ENCODE measurements at regions not wholly inside any gene's neighbourhood (a gene's known extent, or its start where the extent isn't known, plus 50 kb on each side); places are given as distances from the start of the nearest gene placed in this dataset.

- no peak for TF ChIP-seq POLR2AphosphoS5 (IDR thresholded peaks at IDR 0.05; ENCODE audit: low read depth, low read length)
- no peak for TF ChIP-seq TAF1 (IDR thresholded peaks at IDR 0.05; ENCODE audit: borderline replicate concordance, insufficient read depth, low read length)
- TF ChIP-seq REST (IDR thresholded peaks at IDR 0.05; ENCODE audit: insufficient read depth in 1 of 2, low read depth in 2 of 2, low read length in 2 of 2), result no peak
- TF ChIP-seq SIN3A (IDR thresholded peaks at IDR 0.05; ENCODE audit: borderline replicate concordance, insufficient read depth, low read length), result no peak
- TF ChIP-seq FOXP2 (optimal IDR thresholded peaks at IDR 0.05; ENCODE audit: borderline replicate concordance, extremely low read depth, extremely low read length, insufficient read depth), result no peak
These were observed 50.8 kb upstream of the ECHDC3 start for GRCh38 chr10:11691319-11691755.

GRCh38 chr10:11689945-11690736 is 52.0 kb upstream of the ECHDC3 start:
- TF ChIP-seq REST (IDR thresholded peaks at IDR 0.05; ENCODE audit: insufficient read depth in 1 of 2, low read depth in 2 of 2, low read length in 2 of 2) (no peak), POLR2AphosphoS5 (IDR thresholded peaks at IDR 0.05; ENCODE audit: low read depth, low read length) (no peak), TAF1 (IDR thresholded peaks at IDR 0.05; ENCODE audit: borderline replicate concordance, insufficient read depth, low read length) (no peak), FOXP2 (optimal IDR thresholded peaks at IDR 0.05; ENCODE audit: borderline replicate concordance, extremely low read depth, extremely low read length, insufficient read depth) (no peak), SIN3A (IDR thresholded peaks at IDR 0.05; ENCODE audit: borderline replicate concordance, insufficient read depth, low read length) (no peak)

- TF ChIP-seq SIN3A (IDR thresholded peaks at IDR 0.05; ENCODE audit: borderline replicate concordance, insufficient read depth, low read length) (no peak), POLR2AphosphoS5 (IDR thresholded peaks at IDR 0.05; ENCODE audit: low read depth, low read length) (no peak), REST (IDR thresholded peaks at IDR 0.05; ENCODE audit: insufficient read depth in 1 of 2, low read depth in 2 of 2, low read length in 2 of 2) (no peak), TAF1 (IDR thresholded peaks at IDR 0.05; ENCODE audit: borderline replicate concordance, insufficient read depth, low read length) (no peak), FOXP2 (optimal IDR thresholded peaks at IDR 0.05; ENCODE audit: borderline replicate concordance, extremely low read depth, extremely low read length, insufficient read depth) (no peak)
These were observed 54.3 kb upstream of the ECHDC3 start for GRCh38 chr10:11687779-11688447.

- no peak for TF ChIP-seq POLR2AphosphoS5 (IDR thresholded peaks at IDR 0.05; ENCODE audit: low read depth, low read length)
- TF ChIP-seq REST (IDR thresholded peaks at IDR 0.05; ENCODE audit: insufficient read depth in 1 of 2, low read depth in 2 of 2, low read length in 2 of 2), result no peak
- TF ChIP-seq TAF1 (IDR thresholded peaks at IDR 0.05; ENCODE audit: borderline replicate concordance, insufficient read depth, low read length), result no peak
- no peak for TF ChIP-seq FOXP2 (optimal IDR thresholded peaks at IDR 0.05; ENCODE audit: borderline replicate concordance, extremely low read depth, extremely low read length, insufficient read depth)
- no peak for TF ChIP-seq SIN3A (IDR thresholded peaks at IDR 0.05; ENCODE audit: borderline replicate concordance, insufficient read depth, low read length)
These were observed 54.8 kb upstream of the ECHDC3 start for GRCh38 chr10:11687357-11687771.

Data from PFSK-1 (cell line).